ENCODE measurements at regions not wholly inside any gene's neighbourhood (a gene's known extent, or its start where the extent isn't known, plus 50 kb on each side); places are given as distances from the start of the nearest gene placed in this dataset.

DNA sequence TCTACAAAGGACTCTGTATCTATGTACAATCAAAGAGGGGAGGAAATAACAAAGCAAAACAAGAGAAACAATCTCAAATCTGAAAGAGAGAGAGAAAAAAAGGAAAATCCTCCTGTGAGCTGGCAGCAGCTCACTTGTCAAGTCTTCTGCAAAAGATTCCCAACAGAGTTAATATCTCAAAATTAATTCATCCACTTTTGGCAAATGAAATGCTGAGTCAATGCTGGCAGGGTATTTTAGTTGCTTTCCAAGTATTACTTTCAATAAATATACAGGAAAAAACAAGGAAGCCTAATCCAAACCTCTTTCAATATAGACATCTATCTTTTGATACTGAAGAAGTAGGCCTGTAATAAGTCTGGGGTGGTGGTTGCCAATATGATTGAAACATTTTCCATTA is 613.9 kb upstream of the NEGR1 start:
- H3K9ac ChIP-seq (ENCODE audit: low read length) = no peak overlapping the region
- H3K79me2 ChIP-seq (ENCODE audit: insufficient read depth, low read length) = no peaks in the 10 kb centered on the region
- no peak overlapping the region for H3K27ac ChIP-seq (ENCODE audit: low read depth, low read length)
- H3K36me3 ChIP-seq (ENCODE audit: low read length) = no peaks in the 10 kb centered on the region
- H3K9me2 ChIP-seq (replicated peaks; ENCODE audit: insufficient read depth, low read length) = no peaks in the 10 kb centered on the region
- no peaks in the 10 kb centered on the region for H4K20me1 ChIP-seq (ENCODE audit: low read depth, low read length)
- no peak overlapping the region for H3K4me3 ChIP-seq (ENCODE audit: insufficient read depth, low read length, poor library complexity, severe bottlenecking)
- H2AFZ ChIP-seq (ENCODE audit: low read depth, low read length, severe bottlenecking) = no peak overlapping the region
- H3K27me3 ChIP-seq (ENCODE audit: low read length) = no peaks in the 10 kb centered on the region
- no peak overlapping the region for H3K4me2 ChIP-seq (ENCODE audit: low read depth, low read length, poor library complexity, severe bottlenecking)
- no peaks in the 10 kb centered on the region for H3K9me3 ChIP-seq (ENCODE audit: insufficient read depth, low read length)
- TF ChIP-seq EZH2phosphoT487 (conservative IDR thresholded peaks at IDR 0.05; ENCODE audit: low read length) = no peak
- TF ChIP-seq, protein P1, sequence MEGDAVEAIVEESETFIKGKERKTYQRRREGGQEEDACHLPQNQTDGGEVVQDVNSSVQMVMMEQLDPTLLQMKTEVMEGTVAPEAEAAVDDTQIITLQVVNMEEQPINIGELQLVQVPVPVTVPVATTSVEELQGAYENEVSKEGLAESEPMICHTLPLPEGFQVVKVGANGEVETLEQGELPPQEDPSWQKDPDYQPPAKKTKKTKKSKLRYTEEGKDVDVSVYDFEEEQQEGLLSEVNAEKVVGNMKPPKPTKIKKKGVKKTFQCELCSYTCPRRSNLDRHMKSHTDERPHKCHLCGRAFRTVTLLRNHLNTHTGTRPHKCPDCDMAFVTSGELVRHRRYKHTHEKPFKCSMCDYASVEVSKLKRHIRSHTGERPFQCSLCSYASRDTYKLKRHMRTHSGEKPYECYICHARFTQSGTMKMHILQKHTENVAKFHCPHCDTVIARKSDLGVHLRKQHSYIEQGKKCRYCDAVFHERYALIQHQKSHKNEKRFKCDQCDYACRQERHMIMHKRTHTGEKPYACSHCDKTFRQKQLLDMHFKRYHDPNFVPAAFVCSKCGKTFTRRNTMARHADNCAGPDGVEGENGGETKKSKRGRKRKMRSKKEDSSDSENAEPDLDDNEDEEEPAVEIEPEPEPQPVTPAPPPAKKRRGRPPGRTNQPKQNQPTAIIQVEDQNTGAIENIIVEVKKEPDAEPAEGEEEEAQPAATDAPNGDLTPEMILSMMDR (IDR thresholded peaks at IDR 0.05; ENCODE audit: insufficient read depth, low read length, poor library complexity, severe bottlenecking) = no peak
- H3F3A ChIP-seq (ENCODE audit: insufficient read depth) = no peaks in the 10 kb centered on the region

DNA sequence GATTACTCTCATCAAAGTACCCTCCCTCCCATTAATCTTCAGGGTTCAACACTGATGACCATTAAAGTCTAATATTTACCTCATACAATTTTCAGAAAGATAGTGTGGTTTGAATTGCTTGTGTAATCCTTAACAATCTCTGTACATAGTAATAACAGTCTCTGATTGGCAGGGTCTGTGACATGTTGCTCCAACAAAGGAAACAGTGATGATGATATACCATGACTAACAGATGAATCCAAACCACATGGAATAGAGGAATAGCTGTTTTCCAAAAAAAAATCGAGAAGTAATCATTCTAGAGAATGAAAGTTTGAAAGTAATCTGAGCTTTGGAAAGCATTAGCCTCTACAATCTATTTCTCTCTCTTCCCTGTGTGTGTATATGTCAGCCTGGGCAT is 610.1 kb upstream of the NEGR1 start:
- H3K9me2 ChIP-seq (replicated peaks; ENCODE audit: insufficient read depth, low read length) = no peaks in the 10 kb centered on the region
- H2AFZ ChIP-seq (ENCODE audit: low read depth, low read length, severe bottlenecking) = no peak overlapping the region
- no peaks in the 10 kb centered on the region for H4K20me1 ChIP-seq (ENCODE audit: low read depth, low read length)
- TF ChIP-seq, protein P1 (IDR thresholded peaks at IDR 0.05; ENCODE audit: insufficient read depth, low read length, poor library complexity, severe bottlenecking) = no peak
- no peak for TF ChIP-seq EZH2phosphoT487 (conservative IDR thresholded peaks at IDR 0.05; ENCODE audit: low read length)
- no peak overlapping the region for H3K9ac ChIP-seq (ENCODE audit: low read length)
- no peak overlapping the region for H3K27ac ChIP-seq (ENCODE audit: low read depth, low read length)
- H3F3A ChIP-seq (ENCODE audit: insufficient read depth) = no peaks in the 10 kb centered on the region
- no peak overlapping the region for H3K4me3 ChIP-seq (ENCODE audit: insufficient read depth, low read length, poor library complexity, severe bottlenecking)
- H3K27me3 ChIP-seq (ENCODE audit: low read length) = no peaks in the 10 kb centered on the region
- no peaks in the 10 kb centered on the region for H3K9me3 ChIP-seq (ENCODE audit: insufficient read depth, low read length)
- H3K36me3 ChIP-seq (ENCODE audit: low read length) = no peaks in the 10 kb centered on the region
- H3K4me2 ChIP-seq (ENCODE audit: low read depth, low read length, poor library complexity, severe bottlenecking) = no peak overlapping the region
- no peaks in the 10 kb centered on the region for H3K79me2 ChIP-seq (ENCODE audit: insufficient read depth, low read length)

DNA sequence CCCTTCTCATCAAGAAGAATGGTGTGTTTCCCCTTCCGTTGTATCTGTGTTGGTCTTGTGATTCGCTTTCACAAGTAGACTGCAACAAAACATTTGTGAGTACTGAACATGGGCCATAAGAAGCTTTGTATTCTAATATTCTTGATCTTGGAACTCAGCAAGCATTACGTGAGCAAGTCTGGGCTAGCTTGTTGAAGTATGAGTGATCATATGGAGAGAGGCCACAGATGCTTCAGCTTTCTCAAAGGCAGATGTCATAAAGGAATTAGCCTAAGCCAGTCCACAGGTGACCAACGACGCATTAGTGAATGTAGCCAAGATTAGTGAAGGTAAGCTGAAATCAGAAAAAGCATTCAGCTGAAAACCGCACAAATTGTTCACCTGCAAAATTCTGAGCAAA is 609.6 kb upstream of the NEGR1 start:
- H4K20me1 ChIP-seq (ENCODE audit: low read depth, low read length) = no peaks in the 10 kb centered on the region
- H3K4me2 ChIP-seq (ENCODE audit: low read depth, low read length, poor library complexity, severe bottlenecking) = no peak overlapping the region
- H3K36me3 ChIP-seq (ENCODE audit: low read length) = no peaks in the 10 kb centered on the region
- H2AFZ ChIP-seq (ENCODE audit: low read depth, low read length, severe bottlenecking) = no peak overlapping the region
- H3K27me3 ChIP-seq (ENCODE audit: low read length) = no peaks in the 10 kb centered on the region
- no peak overlapping the region for H3K9ac ChIP-seq (ENCODE audit: low read length)
- H3K9me2 ChIP-seq (replicated peaks; ENCODE audit: insufficient read depth, low read length) = no peaks in the 10 kb centered on the region
- H3K79me2 ChIP-seq (ENCODE audit: insufficient read depth, low read length) = no peaks in the 10 kb centered on the region
- TF ChIP-seq, protein P1 (IDR thresholded peaks at IDR 0.05; ENCODE audit: insufficient read depth, low read length, poor library complexity, severe bottlenecking) = no peak
- TF ChIP-seq EZH2phosphoT487 (conservative IDR thresholded peaks at IDR 0.05; ENCODE audit: low read length) = no peak
- H3K4me3 ChIP-seq (ENCODE audit: insufficient read depth, low read length, poor library complexity, severe bottlenecking) = no peak overlapping the region
- H3K27ac ChIP-seq (ENCODE audit: low read depth, low read length) = no peak overlapping the region
- H3K9me3 ChIP-seq (ENCODE audit: insufficient read depth, low read length) = no peaks in the 10 kb centered on the region
- no peaks in the 10 kb centered on the region for H3F3A ChIP-seq (ENCODE audit: insufficient read depth)

DNA sequence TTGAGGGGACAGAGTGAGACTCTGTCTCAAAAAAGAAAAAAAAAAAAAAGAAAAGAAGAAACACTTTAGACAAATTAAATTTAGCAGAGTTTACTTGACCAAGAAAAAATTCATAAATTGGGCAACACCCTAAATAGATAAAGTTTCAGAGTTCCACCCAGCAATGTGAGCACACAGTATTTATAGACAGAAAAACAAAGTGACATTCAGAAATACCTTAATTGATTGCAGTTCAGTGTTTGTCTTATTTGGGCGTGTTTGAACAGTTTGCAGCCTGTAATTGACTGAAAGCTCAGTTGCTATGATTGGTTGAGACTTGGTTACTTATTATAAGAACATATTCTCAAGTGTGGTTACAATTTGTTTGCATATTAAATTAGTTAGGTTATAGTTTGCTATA is 603.5 kb upstream of the NEGR1 start:
- no peak for TF ChIP-seq EZH2phosphoT487 (conservative IDR thresholded peaks at IDR 0.05; ENCODE audit: low read length)
- TF ChIP-seq, protein P1 (IDR thresholded peaks at IDR 0.05; ENCODE audit: insufficient read depth, low read length, poor library complexity, severe bottlenecking) = no peak
- H3K9me2 ChIP-seq (replicated peaks; ENCODE audit: insufficient read depth, low read length) = no peaks in the 10 kb centered on the region

More for the DNA sequence above, 603.5 kb upstream of the NEGR1 start:
- Histone ChIP-seq H3K4me2 (ENCODE audit: low read depth, low read length, poor library complexity, severe bottlenecking) (no peak overlapping the region), H2AFZ (ENCODE audit: low read depth, low read length, severe bottlenecking) (no peak overlapping the region), H3K27ac (ENCODE audit: low read depth, low read length) (no peak overlapping the region), H3K4me3 (ENCODE audit: insufficient read depth, low read length, poor library complexity, severe bottlenecking) (no peak overlapping the region), H3F3A (ENCODE audit: insufficient read depth) (no peaks in the 10 kb centered on the region), H3K9ac (ENCODE audit: low read length) (no peak overlapping the region), H3K27me3 (ENCODE audit: low read length) (no peaks in the 10 kb centered on the region), H3K79me2 (ENCODE audit: insufficient read depth, low read length) (no peaks in the 10 kb centered on the region), H4K20me1 (ENCODE audit: low read depth, low read length) (no peaks in the 10 kb centered on the region), H3K36me3 (ENCODE audit: low read length) (no peaks in the 10 kb centered on the region), H3K9me3 (ENCODE audit: insufficient read depth, low read length) (no peaks in the 10 kb centered on the region)
